AG10803 (cell line): ENCODE measurements at regions not wholly inside any gene's neighbourhood (a gene's known extent, or its start where the extent isn't known, plus 50 kb on each side); places are given as distances from the start of the nearest gene placed in this dataset.

Experiments used
- DNase-seq: peaks from one replicate; pipeline ENCODE4 v3.0.0; 2010; ENCODE audit warnings: low read depth
- H3K4me3 ChIP-seq: 2 replicates; pipeline ENCODE4 v1.5.1; 2011; ENCODE audit warnings: mild to moderate bottlenecking, low read length, control low read depth
- CTCF ChIP-seq: conservative IDR thresholded peaks from 2 replicates; pipeline ENCODE4 v1.5.1; 2011; ENCODE audit warnings: mild to moderate bottlenecking, low read length, control low read depth, inconsistent platforms

- H3K4me3 ChIP-seq: no peak overlapping the region
- no peak for TF ChIP-seq CTCF
- no peak for DNase-seq
Observed at GRCh38 chr15:68871507-68871906, 50.8 kb upstream of the ANP32A start.

- no peak for DNase-seq
- TF ChIP-seq CTCF: no peak
- H3K4me3 ChIP-seq: no peak overlapping the region
Observed at GRCh38 chr15:68874788-68875187, 54.1 kb upstream of the ANP32A start.

GRCh38 chr15:68875377-68876116, 54.8 kb upstream of the SPESP1 start:
- peak; percentile 88 for DNase-seq
- TF ChIP-seq CTCF: peak; percentile 90
- H3K4me3 ChIP-seq: peak overlapping the region; percentile 58

- DNase-seq: no peak
- no peak for TF ChIP-seq CTCF
Observed at GRCh38 chr15:68877626-68878025, 52.7 kb upstream of the SPESP1 start.

GRCh38 chr15:68880382-68880781, 49.9 kb upstream of the SPESP1 start:
- no peak for DNase-seq
- no peak for TF ChIP-seq CTCF
- no peak overlapping the region for H3K4me3 ChIP-seq

More at GRCh38 chr15:68877626-68878025, 52.7 kb upstream of the SPESP1 start:
- no peak overlapping the region for H3K4me3 ChIP-seq
